ENCODE measurements at regions not wholly inside any gene's neighbourhood (a gene's known extent, or its start where the extent isn't known, plus 50 kb on each side); places are given as distances from the start of the nearest gene placed in this dataset.

GRCh38 chr2:186099826-186100225 lies 361.2 kb downstream of the FSIP2 start:
- in situ Hi-C loops (cut with MboI), result no loop called here
- no peaks in the 10 kb centered on the region for H3K79me2 ChIP-seq (ENCODE audit: control insufficient read depth, insufficient read depth, low read length)
- H3K27me3 ChIP-seq (ENCODE audit: control insufficient read depth in 2 of 2, insufficient read depth in 2 of 2, low read length in 2 of 2), result no peaks in the 10 kb centered on the region
- H3K4me2 ChIP-seq (ENCODE audit: insufficient read depth, low read length), result no peak overlapping the region
- H3K27ac ChIP-seq (ENCODE audit: extremely low read depth, low read depth, low read length), result no peak overlapping the region
- WGBS (ENCODE audit: insufficient coverage, low coverage, missing lambda C conversion rate), result 2% methylated on average over 2 of the region's 2 CpGs
- TF ChIP-seq ZNF445 (CRISPR knock-in tag; IDR thresholded peaks at IDR 0.05; ENCODE audit: low read depth) (no peak), CTCF (IDR thresholded peaks at IDR 0.05 in 2 of 3, conservative IDR thresholded peaks at IDR 0.05 in 1 of 3; ENCODE audit: insufficient read depth in 2 of 3, low read depth in 1 of 3, low read length in 3 of 3) (no peak), EP400 (IDR thresholded peaks at IDR 0.05) (no peak), HNRNPUL1 (IDR thresholded peaks at IDR 0.05; ENCODE audit: low read length) (no peak), TCF7L2 (IDR thresholded peaks at IDR 0.05; ENCODE audit: low read depth, low read length) (no peak), C11orf30 (IDR thresholded peaks at IDR 0.05; ENCODE audit: low read depth) (no peak), KAT2B (IDR thresholded peaks at IDR 0.05; ENCODE audit: low read depth, low read length) (no peak), MXD1 (CRISPR knock-in tag; IDR thresholded peaks at IDR 0.05; ENCODE audit: borderline replicate concordance, poor library complexity, severe bottlenecking) (no peak), MEF2D (tag; conservative IDR thresholded peaks at IDR 0.05; ENCODE audit: low read depth) (no peak), ZNF175 (CRISPR knock-in tag; IDR thresholded peaks at IDR 0.05; ENCODE audit: low read depth) (no peak), NFE2L1 (tag; IDR thresholded peaks at IDR 0.05; ENCODE audit: borderline replicate concordance, low read depth) (no peak), ESRRB (CRISPR knock-in tag; IDR thresholded peaks at IDR 0.05; ENCODE audit: borderline replicate concordance) (no peak), DEAF1 (CRISPR knock-in tag; IDR thresholded peaks at IDR 0.05) (no peak), POLR2G (IDR thresholded peaks at IDR 0.05; ENCODE audit: low read depth, low read length) (no peak)
- CTCF ChIA-PET (ENCODE audit: low intra/inter-chr PET ratio), result no interaction called here
- H3K4me1 ChIP-seq (replicated peaks in 1 of 2; ENCODE audit: control insufficient read depth in 2 of 2, insufficient read depth in 2 of 2, low read length in 2 of 2), result no peaks in the 10 kb centered on the region
- no peak for FAIRE-seq
- H3K36me3 ChIP-seq (ENCODE audit: control insufficient read depth, insufficient read depth, low read length), result no peaks in the 10 kb centered on the region
- no peaks in the 10 kb centered on the region for H3K9me1 ChIP-seq (ENCODE audit: control insufficient read depth, insufficient read depth, low read length)
- no peak for DNase-seq (ENCODE audit: extremely low read depth in 1 of 4, low spot score in 3 of 4)
- intact Hi-C loops (cut with micrococcal nuclease), result no loop called here
- no peak for ATAC-seq
- no TSS peak for BruUV-seq (replicated peaks)
- H3K4me3 ChIP-seq, result no peak overlapping the region
- H2AFZ ChIP-seq (ENCODE audit: low read depth, low read length), result no peak overlapping the region
- H3K9me3 ChIP-seq (replicated peaks; ENCODE audit: control insufficient read depth, insufficient read depth, low read depth, low read length), result 0 out of 2 replicates have a peak, but pooled peaks cover 6% of the 10 kb centered on the region
- no peak overlapping the region for H3K9ac ChIP-seq (ENCODE audit: insufficient read depth in 1 of 2, low read depth in 2 of 2, low read length in 2 of 2)
- POLR2A ChIA-PET, result no interaction called here
- no peaks in the 10 kb centered on the region for H4K20me1 ChIP-seq (replicated peaks; ENCODE audit: control insufficient read depth, insufficient read depth, low read length)
